Large intestine (tissue), 3 donors: ENCODE measurements at regions not wholly inside any gene's neighbourhood (a gene's known extent, or its start where the extent isn't known, plus 50 kb on each side); places are given as distances from the start of the nearest gene placed in this dataset.

ENCODE experiments used
- DNase-seq, 2 donors: peaks; one replicate each; pipeline versions ENCODE4 v3.0.0 to v3.0.0-alpha.2; 2013
- H3K27ac ChIP-seq: one replicate; pipeline ENCODE4 v1.5.1; 2013; ENCODE audit warnings: low read length
- H3K27me3 ChIP-seq: 2 replicates; pipeline ENCODE4 v1.6.1; 2013; ENCODE audit warnings: low read length; ENCODE audit not compliant: control insufficient read depth, insufficient read depth
- H3K36me3 ChIP-seq: 2 replicates; pipeline ENCODE4 v1.6.1; 2013; ENCODE audit warnings: low read length; ENCODE audit not compliant: control insufficient read depth, insufficient read depth
- H3K4me1 ChIP-seq: one replicate; pipeline ENCODE4 v1.6.1; 2013; ENCODE audit warnings: low read length; ENCODE audit not compliant: control insufficient read depth, insufficient read depth
- H3K4me3 ChIP-seq: one replicate; pipeline ENCODE4 v1.5.1; 2013; ENCODE audit warnings: low read length
- H3K9me3 ChIP-seq: one replicate; pipeline ENCODE4 v1.6.1; 2013; ENCODE audit warnings: mild to moderate bottlenecking, low read depth, low read length, moderate library complexity; ENCODE audit not compliant: control insufficient read depth
- WGBS: methylation state at CpG from one replicate; pipeline ENCODE4 v1.1.5; 2013; ENCODE audit warnings: low lambda C conversion rate; ENCODE audit not compliant: insufficient coverage; 5-methylcytosine and 5-hydroxymethylcytosine counted together

- H3K9me3 ChIP-seq = peaks cover 3% of the 10 kb centered on the region
Measured at GRCh38 chr13:89221557-89222158, 1550.5 kb downstream of the SLITRK5 start.

GRCh38 chr13:89227356-89227755 is 1556.2 kb downstream of the SLITRK5 start:
- Histone ChIP-seq H3K9me3 (no peaks in the 10 kb centered on the region), H3K27ac (no peak overlapping the region), H3K27me3 (no peaks in the 10 kb centered on the region), H3K4me1 (no peaks in the 10 kb centered on the region), H3K4me3 (no peak overlapping the region), H3K36me3 (no peaks in the 10 kb centered on the region)
- WGBS = 100% methylated on average over 2 of the region's 4 CpGs
- DNase-seq = no peak

More at GRCh38 chr13:89221557-89222158, 1550.5 kb downstream of the SLITRK5 start:
- no peaks in the 10 kb centered on the region for H3K27me3 ChIP-seq
- WGBS = no CpG with 5 or more reads among the region's 1 CpG
- no peak overlapping the region for H3K27ac ChIP-seq
- H3K4me3 ChIP-seq = no peak overlapping the region
- H3K4me1 ChIP-seq = no peaks in the 10 kb centered on the region
- no peak for DNase-seq
- H3K36me3 ChIP-seq = no peaks in the 10 kb centered on the region

GRCh38 chr13:89238496-89238895 is 1567.3 kb downstream of the SLITRK5 start:
- Histone ChIP-seq H3K36me3 (no peaks in the 10 kb centered on the region), H3K27me3 (no peaks in the 10 kb centered on the region), H3K27ac (no peak overlapping the region), H3K4me3 (no peak overlapping the region), H3K4me1 (no peaks in the 10 kb centered on the region), H3K9me3 (no peaks in the 10 kb centered on the region)
- DNase-seq = no peak
- WGBS = 0% methylated on average over 1 of the region's 7 CpGs

- Histone ChIP-seq H3K27ac (no peak overlapping the region), H3K36me3 (no peaks in the 10 kb centered on the region), H3K9me3 (no peaks in the 10 kb centered on the region), H3K4me1 (no peaks in the 10 kb centered on the region), H3K27me3 (no peaks in the 10 kb centered on the region), H3K4me3 (no peak overlapping the region)
- DNase-seq = no peak
- no CpG with 5 or more reads among the region's 1 CpG for WGBS
Measured at GRCh38 chr13:89239361-89240127, 1568.4 kb downstream of the SLITRK5 start.

GRCh38 chr13:89255844-89256406 is 1584.8 kb downstream of the SLITRK5 start:
- Histone ChIP-seq H3K9me3 (no peaks in the 10 kb centered on the region), H3K36me3 (no peaks in the 10 kb centered on the region), H3K4me3 (no peak overlapping the region), H3K4me1 (no peaks in the 10 kb centered on the region), H3K27me3 (no peaks in the 10 kb centered on the region), H3K27ac (no peak overlapping the region)
- no peak for DNase-seq
- WGBS = no CpG with 5 or more reads among the region's 3 CpGs

GRCh38 chr13:89267734-89268133 is 1596.6 kb downstream of the SLITRK5 start:
- H3K4me3 ChIP-seq = no peak overlapping the region
- no peaks in the 10 kb centered on the region for H3K9me3 ChIP-seq
- DNase-seq = no peak
- H3K27me3 ChIP-seq = no peaks in the 10 kb centered on the region
- H3K4me1 ChIP-seq = no peaks in the 10 kb centered on the region
- WGBS = 100% methylated on average over 1 of the region's 3 CpGs
- H3K36me3 ChIP-seq = no peaks in the 10 kb centered on the region
- H3K27ac ChIP-seq = no peak overlapping the region

- H3K27me3 ChIP-seq = no peaks in the 10 kb centered on the region
- H3K27ac ChIP-seq = no peak overlapping the region
- no peak overlapping the region for H3K4me3 ChIP-seq
- H3K36me3 ChIP-seq = no peaks in the 10 kb centered on the region
- WGBS = no CpG with 5 or more reads among the region's 2 CpGs
- H3K4me1 ChIP-seq = no peaks in the 10 kb centered on the region
- DNase-seq = no peak
- no peaks in the 10 kb centered on the region for H3K9me3 ChIP-seq
Measured at GRCh38 chr13:89269737-89270136, 1598.6 kb downstream of the SLITRK5 start.

- H3K9me3 ChIP-seq = no peaks in the 10 kb centered on the region
- no peak for DNase-seq
- 95% methylated on average over 2 of the region's 3 CpGs for WGBS
- H3K27me3 ChIP-seq = no peaks in the 10 kb centered on the region
- no peaks in the 10 kb centered on the region for H3K4me1 ChIP-seq
- H3K36me3 ChIP-seq = no peaks in the 10 kb centered on the region
- no peak overlapping the region for H3K4me3 ChIP-seq
- no peak overlapping the region for H3K27ac ChIP-seq
Measured at GRCh38 chr13:89270736-89271135, 1599.6 kb downstream of the SLITRK5 start.

GRCh38 chr13:89279374-89279773 is 1608.2 kb downstream of the SLITRK5 start:
- H3K27me3 ChIP-seq = no peaks in the 10 kb centered on the region
- WGBS = 57% methylated on average over 1 of the region's 5 CpGs
- DNase-seq = no peak
- H3K27ac ChIP-seq = no peak overlapping the region
- no peak overlapping the region for H3K4me3 ChIP-seq
- no peaks in the 10 kb centered on the region for H3K36me3 ChIP-seq
- H3K9me3 ChIP-seq = no peaks in the 10 kb centered on the region
- H3K4me1 ChIP-seq = no peaks in the 10 kb centered on the region

- H3K27ac ChIP-seq = no peak overlapping the region
- no peak for DNase-seq
- no peak overlapping the region for H3K4me3 ChIP-seq
- H3K36me3 ChIP-seq = no peaks in the 10 kb centered on the region
- no peaks in the 10 kb centered on the region for H3K9me3 ChIP-seq
- no peaks in the 10 kb centered on the region for H3K27me3 ChIP-seq
- H3K4me1 ChIP-seq = no peaks in the 10 kb centered on the region
- 89% methylated on average over 2 of the region's 3 CpGs for WGBS
Measured at GRCh38 chr13:89281331-89281730, 1610.2 kb downstream of the SLITRK5 start.
